ENCODE measurements at regions not wholly inside any gene's neighbourhood (a gene's known extent, or its start where the extent isn't known, plus 50 kb on each side); places are given as distances from the start of the nearest gene placed in this dataset.

- no peak for TF ChIP-seq CTCF (IDR thresholded peaks at IDR 0.05; ENCODE audit: insufficient read depth, low read depth, low read length)
- no peak for DNase-seq (ENCODE audit: low read depth)
- no peak overlapping the region for H3K4me3 ChIP-seq (ENCODE audit: low read depth, low read length)
These were observed 493.8 kb upstream of the NECTIN3 start for GRCh38 chr3:110577854-110578253.

GRCh38 chr3:110579840-110580550 is 491.6 kb upstream of the NECTIN3 start:
- no peak overlapping the region for H3K4me3 ChIP-seq (ENCODE audit: low read depth, low read length)
- no peak for TF ChIP-seq CTCF (IDR thresholded peaks at IDR 0.05; ENCODE audit: insufficient read depth, low read depth, low read length)
- DNase-seq (ENCODE audit: low read depth), result peak; percentile 27

- no peak for TF ChIP-seq CTCF (IDR thresholded peaks at IDR 0.05; ENCODE audit: insufficient read depth, low read depth, low read length)
- no peak for DNase-seq (ENCODE audit: low read depth)
- no peak overlapping the region for H3K4me3 ChIP-seq (ENCODE audit: low read depth, low read length)
These were observed 488.2 kb upstream of the NECTIN3 start for GRCh38 chr3:110583373-110583935.

- H3K4me3 ChIP-seq (ENCODE audit: low read depth, low read length), result no peak overlapping the region
- DNase-seq (ENCODE audit: low read depth), result no peak
- TF ChIP-seq CTCF (IDR thresholded peaks at IDR 0.05; ENCODE audit: insufficient read depth, low read depth, low read length), result no peak
These were observed 482.7 kb upstream of the NECTIN3 start for GRCh38 chr3:110588906-110589305.

- no peak for DNase-seq (ENCODE audit: low read depth)
- H3K4me3 ChIP-seq (ENCODE audit: low read depth, low read length), result no peak overlapping the region
- no peak for TF ChIP-seq CTCF (IDR thresholded peaks at IDR 0.05; ENCODE audit: insufficient read depth, low read depth, low read length)
These were observed 482.3 kb upstream of the NECTIN3 start for GRCh38 chr3:110589341-110589740.

GRCh38 chr3:110593749-110594148 is 477.9 kb upstream of the NECTIN3 start:
- TF ChIP-seq CTCF (IDR thresholded peaks at IDR 0.05; ENCODE audit: insufficient read depth, low read depth, low read length), result no peak
- no peak overlapping the region for H3K4me3 ChIP-seq (ENCODE audit: low read depth, low read length)
- no peak for DNase-seq (ENCODE audit: low read depth)
